Natural killer cell (primary cell): ENCODE measurements at regions not wholly inside any gene's neighbourhood (a gene's known extent, or its start where the extent isn't known, plus 50 kb on each side); places are given as distances from the start of the nearest gene placed in this dataset.

Experiments
- ATAC-seq, 3 donors: fragments of 150-1000 bp in 2 of 3; fragments of 200-7000 bp in 1 of 3; cut with Tn5 transposase; 1 replicate in 1 of 3; 2 replicates in 2 of 3; pipeline ENCODE4 v1.10.0; 2021; ENCODE audit warnings: mild to moderate bottlenecking in 2 of 3, moderate library complexity in 2 of 3
- DNase-seq, 2 donors: peaks; one replicate each; pipeline versions ENCODE4 v3.0.0 to v3.0.0-alpha.2; 2013 to 2021; ENCODE audit warnings: mixed read lengths in 1 of 2
- H3K27ac ChIP-seq: one replicate; pipeline ENCODE4 v1.5.1; 2013; ENCODE audit warnings: mild to moderate bottlenecking, low read length
- H3K27me3 ChIP-seq: one replicate; pipeline ENCODE4 v1.6.1; 2013; ENCODE audit warnings: low read length; ENCODE audit not compliant: control insufficient read depth, insufficient read depth
- H3K36me3 ChIP-seq: one replicate; pipeline ENCODE4 v1.6.1; 2013; ENCODE audit warnings: low read length; ENCODE audit not compliant: control insufficient read depth, insufficient read depth
- H3K4me1 ChIP-seq: one replicate; pipeline ENCODE4 v1.6.1; 2013; ENCODE audit warnings: low read length; ENCODE audit not compliant: control insufficient read depth, insufficient read depth
- H3K4me3 ChIP-seq: one replicate; pipeline ENCODE4 v1.5.1; 2013; ENCODE audit warnings: low read length
- H3K9me3 ChIP-seq: one replicate; pipeline ENCODE4 v1.6.1; 2013; ENCODE audit warnings: low read length; ENCODE audit not compliant: control insufficient read depth, insufficient read depth
- H3K27ac Mint-ChIP-seq, 2 donors: one replicate each; pipeline ENCODE4 v1.8.0; 2022; ENCODE audit warnings: mild to moderate bottlenecking in 2 of 2, mixed read lengths in 2 of 2, moderate library complexity in 1 of 2
- H3K27me3 Mint-ChIP-seq, 2 donors: one replicate each; pipeline ENCODE4 v1.8.0; 2022; ENCODE audit warnings: low read depth in 2 of 2, mixed read lengths in 2 of 2
- H3K36me3 Mint-ChIP-seq: one replicate; pipeline ENCODE4 v1.8.0; 2022; ENCODE audit warnings: mixed read lengths
- H3K4me1 Mint-ChIP-seq, 2 donors: one replicate each; pipeline ENCODE4 v1.8.0; 2022; ENCODE audit warnings: mixed read lengths in 2 of 2
- H3K4me3 Mint-ChIP-seq: one replicate; pipeline ENCODE4 v1.8.0; 2022; ENCODE audit warnings: mild to moderate bottlenecking, moderate library complexity, mixed read lengths
- H3K9me3 Mint-ChIP-seq, 2 donors: one replicate each; pipeline ENCODE4 v1.8.0; 2022; ENCODE audit warnings: mixed read lengths in 2 of 2
- CTCF ChIP-seq: fragments of 200-600 bp; IDR thresholded peaks from one replicate; pipeline ENCODE4 v1.8.0; 2022; ENCODE audit warnings: antibody characterized with exemption
- WGBS: methylation state at CpG from one replicate; pipeline ENCODE4 v1.1.7; 2013; ENCODE audit warnings: missing lambda C conversion rate; ENCODE audit not compliant: insufficient coverage; 5-methylcytosine and 5-hydroxymethylcytosine counted together
- intact Hi-C: fragments of 100-400 bp; cut with micrococcal nuclease; formaldehyde crosslinking; loops from one replicate; pipeline ENCODE4 v1.14.2; 2022

GRCh38 chr11:28504555-28505110, 396.4 kb downstream of the METTL15 start:
- WGBS = 77% methylated on average over 6 of the region's 6 CpGs
- no peak overlapping the region for H3K27ac Mint-ChIP-seq
- no peak overlapping the region for H3K27ac ChIP-seq
- H3K9me3 ChIP-seq = no peaks in the 10 kb centered on the region
- H3K36me3 Mint-ChIP-seq = peaks cover 5% of the 10 kb centered on the region
- no peaks in the 10 kb centered on the region for H3K27me3 ChIP-seq
- no peak for DNase-seq
- no peaks in the 10 kb centered on the region for H3K4me1 Mint-ChIP-seq
- no peaks in the 10 kb centered on the region for H3K4me1 ChIP-seq
- ATAC-seq = no peak
- no peak for TF ChIP-seq CTCF
- intact Hi-C loops = no loop called here
- H3K4me3 ChIP-seq = no peak overlapping the region
- no peak overlapping the region for H3K4me3 Mint-ChIP-seq
- H3K27me3 Mint-ChIP-seq = no peaks in the 10 kb centered on the region
- H3K9me3 Mint-ChIP-seq = peaks cover 14 to 19% of the 10 kb centered on the region in 2 donors
- H3K36me3 ChIP-seq = no peaks in the 10 kb centered on the region

GRCh38 chr11:28495333-28495732, 387.1 kb downstream of the METTL15 start:
- H3K27me3 ChIP-seq = no peaks in the 10 kb centered on the region
- no peaks in the 10 kb centered on the region for H3K4me1 ChIP-seq
- no peaks in the 10 kb centered on the region for H3K36me3 Mint-ChIP-seq
- no peak overlapping the region for H3K27ac Mint-ChIP-seq
- no peak overlapping the region for H3K4me3 Mint-ChIP-seq
- no peak overlapping the region for H3K27ac ChIP-seq
- H3K4me3 ChIP-seq = no peak overlapping the region
- intact Hi-C loops = no loop called here
- no peak for TF ChIP-seq CTCF
- H3K4me1 Mint-ChIP-seq = no peaks in the 10 kb centered on the region
- no peaks in the 10 kb centered on the region for H3K27me3 Mint-ChIP-seq
- 90% methylated on average over 2 of the region's 2 CpGs for WGBS
- peaks cover 0 to 4% of the 10 kb centered on the region in 2 donors for H3K9me3 Mint-ChIP-seq
- ATAC-seq (no peak), DNase-seq (no peak)
- H3K9me3 ChIP-seq = no peaks in the 10 kb centered on the region
- no peaks in the 10 kb centered on the region for H3K36me3 ChIP-seq

GRCh38 chr11:28491431-28491830, 383.2 kb downstream of the METTL15 start:
- ATAC-seq = no peak
- Mint-ChIP-seq H3K4me3 (no peak overlapping the region), H3K27me3 (no peaks in the 10 kb centered on the region), H3K27ac (no peak overlapping the region), H3K36me3 (no peaks in the 10 kb centered on the region), H3K9me3 (peaks cover 7% of the 10 kb centered on the region in 2 donors), H3K4me1 (no peaks in the 10 kb centered on the region)
- H3K27ac ChIP-seq = no peak overlapping the region
- WGBS = 91% methylated on average over 1 of the region's 1 CpG
- no peaks in the 10 kb centered on the region for H3K27me3 ChIP-seq
- intact Hi-C loops = no loop called here
- no peaks in the 10 kb centered on the region for H3K36me3 ChIP-seq
- no peak for DNase-seq
- no peaks in the 10 kb centered on the region for H3K9me3 ChIP-seq
- H3K4me1 ChIP-seq = no peaks in the 10 kb centered on the region
- TF ChIP-seq CTCF = no peak
- H3K4me3 ChIP-seq = no peak overlapping the region

GRCh38 chr11:28490773-28491382, 382.7 kb downstream of the METTL15 start:
- intact Hi-C loops = no loop called here
- Mint-ChIP-seq H3K4me3 (no peak overlapping the region), H3K27me3 (no peaks in the 10 kb centered on the region), H3K9me3 (peaks cover 7% of the 10 kb centered on the region in 2 donors), H3K4me1 (no peaks in the 10 kb centered on the region), H3K36me3 (no peaks in the 10 kb centered on the region), H3K27ac (no peak overlapping the region)
- no peak overlapping the region for H3K4me3 ChIP-seq
- H3K36me3 ChIP-seq = no peaks in the 10 kb centered on the region
- no peaks in the 10 kb centered on the region for H3K9me3 ChIP-seq
- ATAC-seq (no peak), DNase-seq (no peak)
- H3K4me1 ChIP-seq = no peaks in the 10 kb centered on the region
- no peak overlapping the region for H3K27ac ChIP-seq
- no peak for TF ChIP-seq CTCF
- no peaks in the 10 kb centered on the region for H3K27me3 ChIP-seq
